Islet of Langerhans (tissue), 1 donor: ENCODE measurements at regions not wholly inside any gene's neighbourhood (a gene's known extent, or its start where the extent isn't known, plus 50 kb on each side); places are given as distances from the start of the nearest gene placed in this dataset.
"Not testable (repeated sequence)": the region's sequence is repeated elsewhere in the genome, so short reads cannot be mapped to it uniquely, and the experiment has no call there.

ENCODE experiments used
- FAIRE-seq: peaks from one replicate; lab custom pipeline; 2011; peaks lifted over from hg19 to GRCh38; lab: Jason Lieb, UNC

- FAIRE-seq, result no peak
Observed at GRCh38 chr1:196160066-196160795, 448.0 kb downstream of the KCNT2 start.

GRCh38 chr1:196155586-196155985, 452.7 kb downstream of the KCNT2 start:
- no peak for FAIRE-seq

DNA sequence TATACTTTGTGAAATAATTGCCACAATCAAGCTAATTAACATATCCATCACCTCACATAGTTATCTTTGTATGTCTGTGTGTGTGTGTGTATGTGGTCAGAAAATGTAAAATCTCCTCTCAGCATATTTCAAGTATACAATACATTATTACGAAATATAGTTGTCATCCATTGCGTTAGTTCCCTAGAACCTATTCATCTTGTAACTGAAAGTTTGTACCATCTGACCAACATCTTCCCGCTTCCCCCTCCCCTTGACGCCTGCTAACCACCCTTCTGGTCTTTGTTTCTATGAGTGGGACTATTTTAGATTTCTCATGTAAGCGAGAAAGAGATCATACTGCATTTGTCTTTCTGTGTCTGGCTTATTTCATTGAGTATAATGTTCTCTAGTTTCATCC, 455.3 kb downstream of the KCNT2 start:
- no peak for FAIRE-seq

DNA sequence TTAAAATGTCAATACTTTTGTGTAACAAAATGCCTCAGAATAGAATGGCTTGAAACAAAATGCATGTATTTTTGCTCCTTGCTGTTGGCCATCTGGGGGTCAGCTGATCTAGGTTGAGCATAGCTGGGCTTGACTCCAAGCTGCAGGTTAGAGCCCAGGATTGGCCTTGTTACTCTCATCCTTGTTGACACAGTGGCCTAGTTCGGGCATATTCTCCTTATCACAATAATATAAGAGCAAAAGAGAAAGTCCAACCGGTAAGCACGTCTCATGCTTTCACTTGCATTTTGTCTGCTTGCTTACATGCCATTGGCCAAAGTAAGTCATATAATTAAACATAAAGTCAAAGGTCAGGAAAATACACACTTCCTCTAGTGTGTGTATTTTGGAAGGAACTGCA, 456.2 kb downstream of the KCNT2 start:
- no peak for FAIRE-seq

GRCh38 chr1:196148367-196148970, 459.8 kb downstream of the KCNT2 start:
- peak; percentile 98 for FAIRE-seq

- FAIRE-seq, result no peak
Observed at GRCh38 chr1:196147530-196147929, 460.7 kb downstream of the KCNT2 start.

DNA sequence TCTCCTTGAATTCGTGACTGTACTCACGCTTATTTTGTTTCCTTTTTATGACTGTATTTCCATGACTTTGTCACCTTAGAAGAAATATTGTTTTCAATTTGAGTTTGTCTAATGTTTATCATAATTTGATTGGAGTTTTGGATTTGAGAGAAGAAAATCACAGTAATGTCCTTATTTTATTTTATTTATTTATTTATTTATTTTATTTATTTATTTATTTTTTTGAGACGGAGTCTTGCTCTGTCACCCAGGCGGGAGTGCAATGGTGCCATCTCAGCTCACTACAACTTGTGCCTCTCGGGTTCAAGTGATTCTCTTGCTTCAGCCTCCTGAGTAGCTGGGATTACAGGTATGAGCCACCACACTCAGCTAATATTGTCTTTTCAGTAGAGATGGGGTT, 463.1 kb downstream of the KCNT2 start:
- FAIRE-seq, result not testable (repeated sequence)

DNA sequence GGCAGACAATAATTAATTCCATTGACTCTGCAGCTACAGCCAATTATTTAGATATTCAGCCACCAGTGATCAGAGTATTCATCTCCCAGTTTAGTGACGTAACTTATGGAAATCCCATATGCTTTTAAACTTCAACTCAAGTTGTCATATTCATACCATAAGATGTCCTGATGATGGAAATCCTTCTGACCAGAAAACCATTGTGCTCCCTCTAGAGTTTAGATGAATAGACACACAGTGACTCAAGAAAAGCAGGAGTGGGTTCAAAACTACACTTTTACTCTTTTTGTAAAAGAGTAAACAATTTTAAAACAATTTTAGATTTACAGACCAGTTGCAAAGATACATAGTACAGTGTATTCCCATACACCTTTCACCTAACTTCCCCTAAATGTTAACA, 463.7 kb downstream of the KCNT2 start:
- no peak for FAIRE-seq

- no peak for FAIRE-seq
Observed at GRCh38 chr1:196143602-196144342, 464.5 kb downstream of the KCNT2 start.

- no peak for FAIRE-seq
Observed at GRCh38 chr1:196142111-196142640, 466.1 kb downstream of the KCNT2 start.

- FAIRE-seq, result no peak
Observed at GRCh38 chr1:196136396-196136795, 471.8 kb downstream of the KCNT2 start.

DNA sequence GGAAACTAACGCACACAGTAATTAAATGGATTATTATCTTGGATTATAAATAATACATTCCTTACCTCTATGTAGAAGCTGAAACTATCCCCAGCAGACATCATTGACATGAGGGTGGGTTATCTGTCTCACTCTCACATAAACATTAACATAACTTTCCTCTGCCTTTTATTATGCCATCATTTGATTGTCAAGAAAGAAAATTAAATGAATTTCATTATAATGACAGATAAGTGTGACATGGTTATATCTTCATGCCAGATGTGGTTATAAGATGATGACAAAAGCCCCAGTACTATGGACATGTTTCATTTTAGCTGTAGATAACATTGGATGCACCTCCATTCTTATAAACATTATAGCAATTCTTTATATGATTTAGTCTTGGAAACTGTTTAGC, 476.5 kb downstream of the KCNT2 start:
- no peak for FAIRE-seq

- FAIRE-seq, result no peak
Observed at GRCh38 chr1:196128835-196129234, 479.4 kb downstream of the KCNT2 start.

GRCh38 chr1:196121181-196121580, 487.1 kb downstream of the KCNT2 start:
- no peak for FAIRE-seq

GRCh38 chr1:196115646-196116045, 492.6 kb downstream of the KCNT2 start:
- no peak for FAIRE-seq

GRCh38 chr1:196114193-196114592, 494.0 kb downstream of the KCNT2 start:
- FAIRE-seq, result no peak

DNA sequence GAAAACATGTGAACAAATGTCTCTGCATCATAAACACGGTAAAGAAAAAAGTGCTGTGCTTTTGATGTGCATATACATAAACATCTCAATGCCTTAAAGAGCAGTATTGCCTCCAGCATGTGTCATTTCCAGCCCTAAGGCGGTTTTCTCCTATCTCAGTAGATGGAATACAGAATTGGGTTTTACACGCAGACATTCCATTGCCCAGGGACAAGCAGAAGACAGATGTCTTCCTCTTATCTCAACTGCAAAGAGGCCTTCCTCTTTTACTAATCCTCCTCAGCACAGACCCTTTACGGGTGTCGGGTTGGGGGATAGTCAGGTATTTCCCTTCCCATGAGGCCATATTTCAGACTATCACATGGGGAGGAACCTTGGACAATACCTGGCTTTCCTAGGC, 499.2 kb downstream of the KCNT2 start:
- FAIRE-seq, result not testable (repeated sequence)

GRCh38 chr1:196105901-196106300, 502.3 kb downstream of the KCNT2 start:
- FAIRE-seq, result no peak

DNA sequence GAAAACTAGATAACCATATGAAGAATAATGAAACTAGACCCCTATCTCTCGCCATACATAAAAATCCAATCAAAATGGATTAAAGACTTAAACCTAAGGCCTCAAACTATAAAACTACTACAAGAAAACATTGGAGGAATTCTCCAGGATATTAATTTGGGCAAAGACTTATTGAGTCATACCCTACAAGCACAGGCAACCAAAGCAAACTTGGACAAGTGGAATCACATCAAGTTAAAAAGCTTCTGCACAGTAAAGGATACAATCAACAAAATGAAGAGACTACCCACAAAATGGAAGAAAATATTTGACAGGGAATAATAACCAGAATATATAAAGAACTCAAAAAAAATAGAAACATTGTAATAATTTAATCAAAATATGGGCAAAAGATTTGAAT, 505.4 kb downstream of the KCNT2 start:
- FAIRE-seq, result no peak

- no peak for FAIRE-seq
Observed at GRCh38 chr1:196098000-196098399, 510.2 kb downstream of the KCNT2 start.

GRCh38 chr1:196094821-196095220, 513.4 kb downstream of the KCNT2 start:
- FAIRE-seq, result no peak

DNA sequence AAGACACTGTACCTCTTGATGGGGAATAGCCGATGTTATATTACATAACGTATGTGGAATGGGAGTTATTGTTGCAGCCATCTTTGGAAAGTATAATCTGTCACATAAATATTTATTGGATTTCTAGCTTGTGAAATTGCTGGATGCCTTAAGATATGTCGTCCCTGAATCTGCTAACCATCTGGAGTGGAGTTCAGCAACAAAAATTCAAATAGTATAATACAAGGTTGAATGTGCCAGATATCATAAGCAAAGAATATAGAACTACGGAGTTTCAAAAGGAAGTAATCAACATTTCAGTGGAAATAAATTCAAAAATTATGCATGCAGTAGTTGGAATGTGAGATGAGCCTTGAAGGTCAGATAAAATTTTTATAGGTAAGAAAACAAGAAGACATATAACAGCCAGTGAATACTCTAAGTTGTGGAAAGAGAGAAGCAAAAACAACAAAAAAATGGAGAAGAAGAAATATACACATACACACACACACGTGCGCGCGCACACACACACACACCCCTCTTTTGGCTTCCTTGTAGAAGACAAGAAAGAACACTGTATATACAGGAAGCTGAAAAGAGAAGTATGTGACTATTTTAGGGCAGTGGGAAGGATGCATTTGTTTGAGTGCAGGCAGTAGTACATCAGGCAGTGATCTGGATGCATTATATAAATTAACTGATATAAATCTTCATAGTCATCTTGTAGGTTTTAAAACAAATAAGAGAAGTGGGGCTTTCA, 516.7 kb downstream of the KCNT2 start:
- no peak for FAIRE-seq

- FAIRE-seq, result no peak
Observed at GRCh38 chr1:196090226-196090625, 518.0 kb downstream of the KCNT2 start.
